ENCODE measurements at regions not wholly inside any gene's neighbourhood (a gene's known extent, or its start where the extent isn't known, plus 50 kb on each side); places are given as distances from the start of the nearest gene placed in this dataset.

GRCh38 chr18:30544141-30544540, 498.4 kb downstream of the DSC3 start:
- peak in 1 of 56 donors; percentile 1 for DNase-seq

DNA sequence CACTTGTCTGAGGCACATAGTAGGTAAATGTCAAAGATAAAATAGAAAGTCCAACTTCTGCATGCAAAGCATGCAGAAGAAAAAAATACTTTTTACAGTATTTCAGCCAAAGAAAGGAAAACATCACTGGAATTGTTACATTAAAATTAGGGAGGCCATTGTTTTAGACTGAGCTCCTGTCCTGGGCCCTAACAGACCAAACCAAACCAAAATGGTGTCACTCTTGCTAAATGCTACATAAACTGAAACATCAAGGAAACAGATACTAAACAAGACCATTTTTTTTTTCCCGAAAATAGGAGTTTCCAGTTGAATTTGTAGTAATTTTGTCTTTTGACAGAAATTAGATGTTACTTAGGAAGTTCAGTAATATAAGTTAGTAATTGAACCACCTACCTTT, 508.8 kb downstream of the DSC3 start:
- no peak for DNase-seq

- DNase-seq = no peak
Measured at GRCh38 chr18:30527917-30528316, 514.6 kb downstream of the DSC3 start.

GRCh38 chr18:30527226-30527625, 515.3 kb downstream of the DSC3 start:
- DNase-seq = no peak

DNA sequence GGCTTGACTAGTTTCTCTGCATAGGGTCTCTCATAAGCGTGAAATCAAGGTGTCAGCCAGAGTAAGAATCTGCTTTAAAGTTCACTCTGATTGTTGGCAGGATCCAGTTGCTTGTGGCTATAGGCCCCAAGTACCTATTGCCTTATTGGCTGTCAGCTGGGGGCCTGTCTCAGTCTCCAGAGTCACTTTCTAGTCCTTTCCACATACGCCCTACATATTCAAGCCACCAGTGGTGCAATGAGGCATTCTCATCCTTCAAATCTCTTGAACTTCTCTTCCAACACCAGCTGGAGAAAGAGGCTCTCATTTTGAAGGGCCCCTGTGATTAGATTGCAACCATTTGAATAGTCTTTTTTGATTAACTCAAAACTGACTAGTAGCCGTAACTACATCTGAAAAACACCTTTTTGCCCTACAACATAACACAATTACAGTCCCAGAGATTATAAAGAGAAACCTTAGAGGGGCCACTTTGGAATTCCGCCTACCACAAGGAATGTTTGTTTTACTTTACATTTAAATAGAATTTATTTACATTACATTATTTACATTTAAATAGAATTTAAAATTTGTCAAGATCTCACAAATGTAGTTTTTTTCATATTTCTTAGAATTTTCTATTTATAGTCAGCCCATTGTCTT, 520.1 kb downstream of the DSC3 start:
- DNase-seq = no peak

GRCh38 chr18:30514059-30514458, 528.5 kb downstream of the DSC3 start:
- no peak for DNase-seq

DNA sequence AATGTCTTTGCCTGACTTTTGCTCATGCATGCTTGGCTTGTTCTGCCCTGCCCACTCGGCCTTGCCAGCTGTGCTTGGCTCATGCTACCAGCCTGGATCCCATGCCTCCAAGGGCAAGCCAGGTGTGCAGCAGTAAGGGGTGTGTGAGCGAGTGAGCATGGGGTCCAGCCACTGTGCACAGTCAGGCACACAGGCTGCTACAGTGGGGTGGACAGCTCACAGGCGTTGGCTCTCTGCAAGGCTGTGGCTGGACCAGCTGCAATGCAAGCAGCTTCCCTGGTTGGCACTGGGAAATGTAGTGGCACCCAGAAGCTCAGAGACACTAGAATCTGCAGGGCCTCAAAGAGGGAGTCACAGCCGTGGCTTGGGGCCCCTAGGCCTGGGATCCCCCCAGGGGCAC, 529.7 kb downstream of the DSC3 start:
- no peak for DNase-seq

GRCh38 chr18:30510882-30511281, 531.7 kb downstream of the DSC3 start:
- DNase-seq = no peak

GRCh38 chr18:30501594-30501993, 540.9 kb downstream of the DSC3 start:
- DNase-seq = no peak

- no peak for DNase-seq
Measured at GRCh38 chr18:30500240-30500945, 542.1 kb downstream of the DSC3 start.

GRCh38 chr18:30499721-30500120, 542.8 kb downstream of the DSC3 start:
- DNase-seq = no peak

GRCh38 chr18:30492552-30493129, 549.9 kb downstream of the DSC3 start:
- DNase-seq = no peak

GRCh38 chr18:30491815-30492551, 550.6 kb downstream of the DSC3 start:
- no peak for DNase-seq

- DNase-seq = no peak
Measured at GRCh38 chr18:30489890-30490643, 552.5 kb downstream of the DSC3 start.

GRCh38 chr18:30487962-30488361, 554.6 kb downstream of the DSC3 start:
- no peak for DNase-seq

- DNase-seq = no peak
Measured at GRCh38 chr18:30486856-30487255, 555.7 kb downstream of the DSC3 start.

- DNase-seq = no peak
Measured at GRCh38 chr18:30485078-30485477, 557.5 kb downstream of the DSC3 start.

- DNase-seq = no peak
Measured at GRCh38 chr18:30481871-30482270, 560.7 kb downstream of the DSC3 start.

GRCh38 chr18:30469091-30469490, 573.5 kb downstream of the DSC3 start:
- no peak for DNase-seq

DNA sequence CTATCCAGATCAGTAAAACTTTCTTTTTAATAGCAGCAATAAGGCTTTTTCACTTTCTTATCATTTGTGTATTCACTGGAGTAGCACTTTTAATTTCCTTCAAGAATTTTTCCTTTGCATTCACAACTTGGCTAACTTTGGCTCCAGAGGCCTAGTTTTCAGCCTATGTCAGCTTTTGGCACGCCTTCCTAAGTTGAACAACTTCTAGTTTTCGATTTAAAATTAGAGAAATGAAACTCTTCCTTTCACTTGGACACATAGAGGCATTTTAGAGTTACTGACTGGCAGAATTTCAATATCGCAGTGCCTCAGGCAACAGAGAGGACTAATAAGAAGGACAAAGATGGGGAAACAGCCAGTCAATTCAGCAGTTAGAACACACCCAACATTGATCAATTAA, 577.4 kb downstream of the DSC3 start:
- DNase-seq = no peak

DNA sequence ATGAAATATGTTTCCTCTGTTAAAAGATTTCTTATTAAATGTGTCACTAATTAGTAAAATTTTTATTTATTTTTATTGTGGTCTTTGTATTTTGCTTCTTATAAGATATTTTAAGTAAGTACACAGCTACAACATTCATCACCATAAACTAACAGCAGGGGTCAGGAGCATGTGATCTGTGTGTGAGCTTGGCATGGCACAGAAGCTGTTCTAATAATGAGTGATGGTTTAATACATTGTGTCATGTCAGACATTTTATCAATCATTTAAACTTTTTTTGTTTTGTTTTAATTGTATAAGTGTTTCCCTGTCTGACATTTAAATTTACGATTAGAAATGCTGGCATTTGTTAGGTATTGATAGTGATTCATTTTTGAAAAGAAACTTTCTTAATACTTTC, 585.4 kb downstream of the DSC3 start:
- DNase-seq = no peak

- no peak for DNase-seq
Measured at GRCh38 chr18:30455741-30456140, 586.8 kb downstream of the DSC3 start.

Measured in nucleus accumbens (tissue), 56 donors.